ENCODE measurements at regions not wholly inside any gene's neighbourhood (a gene's known extent, or its start where the extent isn't known, plus 50 kb on each side); places are given as distances from the start of the nearest gene placed in this dataset.

DNA sequence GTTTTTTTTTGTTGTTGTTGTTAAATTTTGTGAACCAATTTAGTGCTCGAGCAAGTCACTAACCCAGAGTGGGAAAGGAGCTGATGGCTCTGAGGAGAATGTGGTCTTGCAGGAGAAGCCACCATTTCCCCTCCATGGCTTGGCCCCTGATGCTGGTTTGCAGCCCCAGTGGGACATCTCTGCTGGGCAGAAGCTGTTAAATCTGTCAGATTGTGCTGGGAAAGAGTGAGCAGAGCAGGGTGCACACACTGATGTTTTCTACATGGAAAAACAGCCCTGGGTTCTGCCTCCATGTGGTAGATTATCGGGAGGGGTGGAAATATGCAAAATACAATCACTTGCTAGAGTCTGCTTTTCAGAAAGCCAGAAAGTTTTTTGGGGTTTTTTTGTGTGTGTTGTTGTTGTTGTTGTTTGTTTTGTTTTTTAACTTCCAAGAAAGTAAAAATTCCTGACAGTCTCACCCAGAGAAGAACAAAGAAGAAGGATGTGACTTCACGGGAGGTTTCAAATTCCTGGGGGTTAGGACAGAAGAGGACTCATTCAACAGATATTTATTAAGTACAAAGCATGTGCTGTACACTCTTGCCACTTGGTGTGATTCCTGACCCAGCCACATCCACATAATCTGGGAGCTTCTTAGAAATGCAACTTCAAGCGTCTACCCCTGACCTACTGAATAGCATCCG is 133.7 kb downstream of the FOXB1 start:
- TF ChIP-seq, protein P1, sequence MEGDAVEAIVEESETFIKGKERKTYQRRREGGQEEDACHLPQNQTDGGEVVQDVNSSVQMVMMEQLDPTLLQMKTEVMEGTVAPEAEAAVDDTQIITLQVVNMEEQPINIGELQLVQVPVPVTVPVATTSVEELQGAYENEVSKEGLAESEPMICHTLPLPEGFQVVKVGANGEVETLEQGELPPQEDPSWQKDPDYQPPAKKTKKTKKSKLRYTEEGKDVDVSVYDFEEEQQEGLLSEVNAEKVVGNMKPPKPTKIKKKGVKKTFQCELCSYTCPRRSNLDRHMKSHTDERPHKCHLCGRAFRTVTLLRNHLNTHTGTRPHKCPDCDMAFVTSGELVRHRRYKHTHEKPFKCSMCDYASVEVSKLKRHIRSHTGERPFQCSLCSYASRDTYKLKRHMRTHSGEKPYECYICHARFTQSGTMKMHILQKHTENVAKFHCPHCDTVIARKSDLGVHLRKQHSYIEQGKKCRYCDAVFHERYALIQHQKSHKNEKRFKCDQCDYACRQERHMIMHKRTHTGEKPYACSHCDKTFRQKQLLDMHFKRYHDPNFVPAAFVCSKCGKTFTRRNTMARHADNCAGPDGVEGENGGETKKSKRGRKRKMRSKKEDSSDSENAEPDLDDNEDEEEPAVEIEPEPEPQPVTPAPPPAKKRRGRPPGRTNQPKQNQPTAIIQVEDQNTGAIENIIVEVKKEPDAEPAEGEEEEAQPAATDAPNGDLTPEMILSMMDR (IDR thresholded peaks at IDR 0.05; ENCODE audit: extremely low read depth, insufficient read depth, missing control alignments) = no peak
- in situ Hi-C loops (cut with MboI; ENCODE audit: low pct_unique_long_range_greater_than_20kb, low sequenced_read_pairs, unreplicated experiment) = no loop called here
- no peak for DNase-seq (ENCODE audit: low spot score)

- no peak for DNase-seq (ENCODE audit: low spot score)
- TF ChIP-seq, protein P1 (IDR thresholded peaks at IDR 0.05; ENCODE audit: extremely low read depth, insufficient read depth, missing control alignments) = no peak
- in situ Hi-C loops (cut with MboI; ENCODE audit: low pct_unique_long_range_greater_than_20kb, low sequenced_read_pairs, unreplicated experiment) = no loop called here
Measured at GRCh38 chr15:60138397-60138968, 134.4 kb downstream of the FOXB1 start.

GRCh38 chr15:60152386-60152785 is 148.3 kb downstream of the FOXB1 start:
- no peak for DNase-seq (ENCODE audit: low spot score)
- TF ChIP-seq, protein P1 (IDR thresholded peaks at IDR 0.05; ENCODE audit: extremely low read depth, insufficient read depth, missing control alignments) = no peak
- in situ Hi-C loops (cut with MboI; ENCODE audit: low pct_unique_long_range_greater_than_20kb, low sequenced_read_pairs, unreplicated experiment) = no loop called here

DNA sequence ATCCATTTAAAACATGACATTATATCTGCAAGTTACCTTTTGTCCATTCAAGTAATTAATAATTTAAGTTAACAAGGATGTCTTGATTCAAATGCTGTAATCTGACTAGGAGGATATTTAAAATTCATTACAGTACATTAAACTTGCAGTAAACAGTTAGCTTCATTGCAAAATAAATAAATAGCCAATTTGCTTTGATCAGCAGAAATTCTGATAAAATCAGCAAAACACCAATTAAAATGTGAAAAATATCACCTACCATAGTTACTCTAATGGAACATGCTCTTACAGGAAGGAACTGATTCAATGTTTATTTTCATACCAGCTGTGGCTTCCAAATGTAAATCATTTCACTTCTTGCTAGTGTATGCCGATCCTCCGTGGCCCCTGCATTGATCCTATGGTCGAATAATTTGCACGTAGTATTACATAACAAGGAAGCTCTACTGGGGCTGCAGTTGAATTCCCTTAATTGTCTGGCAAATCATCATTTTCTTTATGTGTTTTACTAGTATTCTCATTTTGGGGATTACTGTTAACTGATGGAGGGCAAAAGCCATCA is 150.7 kb downstream of the FOXB1 start:
- TF ChIP-seq, protein P1 (IDR thresholded peaks at IDR 0.05; ENCODE audit: extremely low read depth, insufficient read depth, missing control alignments) = no peak
- in situ Hi-C loops (cut with MboI; ENCODE audit: low pct_unique_long_range_greater_than_20kb, low sequenced_read_pairs, unreplicated experiment) = no loop called here
- no peak for DNase-seq (ENCODE audit: low spot score)

DNA sequence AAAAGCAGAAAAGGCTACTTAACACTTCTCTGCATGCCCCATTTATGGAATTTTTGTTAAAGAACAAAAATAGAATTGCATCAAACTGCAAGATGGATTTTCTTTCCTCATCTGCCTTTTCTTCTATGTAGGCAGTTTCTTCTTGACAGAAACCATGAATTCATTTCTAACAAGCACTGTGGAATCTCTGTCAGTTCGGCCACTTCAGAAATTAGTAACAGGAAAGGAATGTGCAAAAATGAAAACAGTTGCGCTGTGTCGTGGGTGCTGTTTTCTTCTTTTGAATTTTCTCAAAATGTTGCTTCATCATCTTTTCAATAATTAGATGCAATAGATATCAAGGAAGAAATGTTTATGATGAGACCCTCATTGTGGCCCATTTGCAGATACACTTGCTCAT is 151.6 kb downstream of the FOXB1 start:
- DNase-seq (ENCODE audit: low spot score) = no peak
- TF ChIP-seq, protein P1 (IDR thresholded peaks at IDR 0.05; ENCODE audit: extremely low read depth, insufficient read depth, missing control alignments) = no peak
- in situ Hi-C loops (cut with MboI; ENCODE audit: low pct_unique_long_range_greater_than_20kb, low sequenced_read_pairs, unreplicated experiment) = no loop called here

GRCh38 chr15:60160909-60161308 is 156.8 kb downstream of the FOXB1 start:
- no peak for DNase-seq (ENCODE audit: low spot score)
- in situ Hi-C loops (cut with MboI; ENCODE audit: low pct_unique_long_range_greater_than_20kb, low sequenced_read_pairs, unreplicated experiment) = no loop called here
- TF ChIP-seq, protein P1 (IDR thresholded peaks at IDR 0.05; ENCODE audit: extremely low read depth, insufficient read depth, missing control alignments) = no peak

All from GM13977 (cell line).